Stimulated activated CD4-positive, alpha-beta T cell treated with anti-CD3 and anti-CD28 coated beads, Interleukin-12 subunit alpha, Interleukin-12 subunit beta, amount 100 ng/mL, for 48 hours (primary cell): ENCODE measurements at regions not wholly inside any gene's neighbourhood (a gene's known extent, or its start where the extent isn't known, plus 50 kb on each side); places are given as distances from the start of the nearest gene placed in this dataset.

Experiments used
- DNase-seq, 3 donors: peaks; one replicate each; pipeline ENCODE4 v3.0.0-alpha.2; 2020; ENCODE audit warnings: low read depth in 2 of 3, low spot score in 1 of 3

DNA sequence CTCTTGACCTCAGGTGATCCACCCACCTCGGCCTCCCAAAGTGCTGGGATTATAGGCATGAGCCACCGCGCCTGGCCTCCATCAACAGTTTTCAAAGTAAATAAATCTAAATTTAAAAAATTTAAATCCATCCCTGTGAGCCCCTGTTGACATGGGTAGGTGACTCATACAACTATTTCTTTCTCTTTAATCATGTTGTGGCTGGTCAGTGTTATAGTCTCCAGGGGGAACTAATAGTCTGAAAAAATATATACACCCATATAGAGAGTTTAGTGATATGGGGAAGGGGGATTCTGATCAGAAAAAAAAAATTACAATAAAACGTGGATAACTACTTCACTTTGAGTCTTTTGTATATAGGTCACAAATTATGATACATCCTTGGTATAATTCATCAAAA lies 159.2 kb downstream of the ZNF608 start:
- DNase-seq, result no peak

- DNase-seq, result no peak
These were observed 161.3 kb downstream of the ZNF608 start for GRCh38 chr5:124584991-124585715.

GRCh38 chr5:124583469-124584350 lies 162.7 kb downstream of the ZNF608 start:
- peak in 2 of 3 donors; percentile 10 to 27 for DNase-seq

DNA sequence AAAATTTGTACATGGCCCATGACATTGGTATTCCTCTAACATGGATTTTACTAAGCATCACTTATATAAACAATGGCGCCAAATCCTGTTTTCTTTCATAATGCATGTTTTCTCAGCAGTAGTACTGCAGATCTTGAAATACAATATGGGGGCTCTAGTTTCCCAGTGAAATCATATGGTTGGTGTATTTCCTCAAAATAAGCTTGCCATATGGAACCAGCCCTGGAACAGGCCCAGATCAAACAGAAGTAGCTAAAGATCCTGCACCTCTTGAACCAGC lies 163.9 kb downstream of the ZNF608 start:
- DNase-seq, result no peak

GRCh38 chr5:124581738-124582560 lies 164.5 kb downstream of the ZNF608 start:
- DNase-seq, result no peak

- DNase-seq, result no peak
These were observed 165.3 kb downstream of the ZNF608 start for GRCh38 chr5:124580925-124581737.

DNA sequence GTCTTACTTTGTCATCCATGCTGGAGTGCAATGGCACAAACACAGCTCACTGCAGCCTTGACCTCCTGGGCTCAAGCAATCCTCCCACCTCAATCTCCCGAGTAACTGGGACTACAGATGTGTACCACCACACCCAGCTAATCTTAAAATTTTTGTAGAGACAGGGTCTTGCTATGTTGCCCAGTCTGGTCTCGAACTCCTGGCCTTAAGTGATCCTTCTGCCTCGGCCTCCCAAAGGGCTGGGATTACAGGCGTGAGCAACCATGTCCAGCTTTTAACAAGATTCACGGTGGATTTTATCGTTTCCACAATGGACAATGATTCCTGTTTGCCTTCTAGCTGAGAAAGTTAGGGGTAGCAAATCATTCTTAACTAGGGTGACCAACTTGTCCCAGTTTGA lies 165.9 kb downstream of the ZNF608 start:
- no peak for DNase-seq

GRCh38 chr5:124576848-124577409 lies 169.5 kb downstream of the ZNF608 start:
- no peak for DNase-seq

DNA sequence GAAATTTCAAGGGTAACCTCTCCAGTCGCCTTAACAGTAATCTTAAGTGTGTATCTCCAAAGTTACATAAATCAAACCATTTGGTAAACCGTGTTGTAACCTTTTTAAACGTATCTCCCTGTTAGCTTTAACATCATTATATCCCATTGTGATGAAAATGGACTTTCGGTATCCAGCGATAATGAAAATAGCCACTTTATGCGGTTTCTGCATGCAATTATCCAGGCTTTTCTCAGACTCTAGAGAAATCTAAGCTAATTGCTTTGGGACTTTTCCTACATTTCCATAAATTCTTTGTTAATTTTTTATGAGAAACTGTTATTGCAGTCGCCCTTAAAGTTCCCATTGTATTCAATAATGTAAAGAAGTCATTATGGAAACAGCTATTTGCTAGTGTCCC lies 170.7 kb downstream of the ZNF608 start:
- no peak for DNase-seq

DNA sequence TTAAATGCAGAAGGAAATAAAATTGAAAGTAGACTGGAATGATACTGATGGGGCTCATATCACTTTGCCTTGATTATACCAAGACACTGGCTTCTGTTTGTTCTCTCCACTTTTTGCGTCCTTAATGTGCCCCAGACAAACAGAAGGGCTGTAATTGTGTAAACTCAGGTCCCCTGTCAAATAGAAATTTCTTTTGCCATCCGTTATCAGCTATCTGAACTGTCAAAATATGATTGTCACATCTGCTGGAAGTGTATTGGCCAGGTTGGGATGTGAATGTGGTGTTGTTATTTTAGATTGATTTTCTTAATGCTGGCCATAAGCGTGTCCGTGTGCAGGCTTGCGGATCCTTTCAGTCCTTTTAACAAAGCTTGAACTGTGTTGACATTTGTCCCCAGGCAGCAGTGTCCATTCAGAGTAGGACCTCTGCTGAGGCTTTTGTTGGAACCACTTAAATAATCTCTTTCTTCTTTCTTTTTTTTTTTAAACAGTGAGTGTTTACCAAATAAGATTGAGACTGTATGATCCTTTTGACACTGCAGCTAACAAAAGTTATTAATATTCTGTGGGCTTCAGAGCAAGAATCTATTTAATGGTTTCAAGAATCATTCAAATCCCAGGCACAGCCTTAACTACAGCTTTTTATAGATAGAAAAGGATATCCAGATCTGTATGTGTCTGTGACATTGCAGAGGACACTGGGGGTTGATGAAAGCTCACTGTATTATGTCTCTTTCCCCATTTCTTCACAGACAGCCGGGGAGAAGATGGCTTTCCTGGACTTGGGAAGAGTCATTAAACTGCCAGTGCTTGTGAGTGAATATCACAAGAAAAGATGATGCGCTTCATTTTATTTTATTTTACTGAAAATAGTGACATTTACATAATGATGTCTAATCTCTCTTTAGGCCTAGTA lies 171.7 kb downstream of the ZNF608 start:
- DNase-seq, result no peak

DNA sequence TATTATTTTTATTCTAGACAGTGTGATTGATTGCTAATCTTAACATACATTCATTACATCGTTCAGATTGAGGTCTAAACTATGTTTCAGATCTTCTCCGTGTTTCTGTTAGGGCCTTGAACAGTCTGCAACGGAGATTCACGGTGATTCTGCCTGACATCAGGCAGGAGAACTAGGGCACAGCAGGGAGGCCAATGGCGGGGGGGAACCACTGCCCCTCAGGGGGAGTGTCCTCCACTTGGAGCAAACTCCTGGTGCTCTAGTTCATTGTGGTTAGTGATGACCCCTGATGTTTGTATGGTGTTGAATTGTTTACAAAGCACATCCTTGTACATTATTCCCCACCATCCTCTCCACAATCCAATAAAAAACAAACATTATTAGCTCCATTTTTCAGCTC lies 173.5 kb downstream of the ZNF608 start:
- DNase-seq, result no peak

- no peak for DNase-seq
These were observed 176.0 kb downstream of the ZNF608 start for GRCh38 chr5:124570285-124571035.

DNA sequence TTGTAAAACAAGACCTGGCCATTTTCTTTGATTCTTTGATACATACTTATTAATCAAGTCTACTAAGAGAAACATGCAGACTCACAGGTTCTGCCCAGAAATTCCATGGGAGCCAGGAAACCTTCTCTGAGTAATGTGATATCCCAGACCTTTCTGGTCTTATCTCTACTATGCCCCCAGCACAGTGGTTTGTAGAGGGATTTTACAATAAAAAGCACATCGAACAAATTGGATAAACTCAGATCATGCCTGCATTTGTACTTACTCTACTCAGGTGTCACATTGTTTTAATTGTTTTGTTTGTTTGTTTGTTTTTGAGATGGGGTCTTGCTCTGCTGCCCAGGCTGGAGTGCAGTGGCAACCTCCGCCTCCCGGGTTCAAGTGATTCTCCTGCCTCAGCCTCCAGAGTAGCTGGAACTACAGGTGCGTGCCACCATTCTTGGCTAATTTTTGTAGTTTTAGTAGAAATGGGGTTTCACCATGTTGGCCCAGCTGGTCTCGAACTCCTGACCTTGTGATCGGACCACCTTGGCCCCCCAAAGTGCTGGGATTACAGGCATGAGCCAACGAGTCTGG lies 179.5 kb downstream of the ZNF608 start:
- DNase-seq, result no peak

GRCh38 chr5:124561451-124561850 lies 185.0 kb downstream of the ZNF608 start:
- no peak for DNase-seq

DNA sequence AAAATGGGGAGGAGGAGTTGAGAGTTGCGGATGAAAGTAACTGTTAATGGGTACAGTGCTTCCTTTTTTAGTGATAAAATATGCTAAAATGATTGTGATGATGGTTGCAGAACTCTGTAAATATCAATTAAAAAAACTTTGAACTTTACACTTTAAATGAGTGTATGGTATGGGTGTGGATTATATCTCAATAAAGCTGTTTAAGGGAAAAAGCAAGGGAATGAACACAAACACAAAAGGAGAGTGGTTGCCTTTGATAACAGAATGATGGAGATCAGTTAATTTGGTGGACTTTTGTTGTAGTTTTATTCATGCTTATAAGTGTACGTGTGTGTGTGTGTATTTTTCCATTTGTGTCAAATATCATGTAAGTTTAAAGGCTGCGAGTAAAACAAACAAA lies 186.1 kb downstream of the ZNF608 start:
- DNase-seq, result no peak

- no peak for DNase-seq
These were observed 188.7 kb downstream of the ZNF608 start for GRCh38 chr5:124557761-124558160.

GRCh38 chr5:124554746-124555578 lies 191.5 kb downstream of the ZNF608 start:
- DNase-seq, result no peak

- DNase-seq, result no peak
These were observed 192.5 kb downstream of the ZNF608 start for GRCh38 chr5:124553911-124554310.
